ENCODE measurements at regions not wholly inside any gene's neighbourhood (a gene's known extent, or its start where the extent isn't known, plus 50 kb on each side); places are given as distances from the start of the nearest gene placed in this dataset.

DNA sequence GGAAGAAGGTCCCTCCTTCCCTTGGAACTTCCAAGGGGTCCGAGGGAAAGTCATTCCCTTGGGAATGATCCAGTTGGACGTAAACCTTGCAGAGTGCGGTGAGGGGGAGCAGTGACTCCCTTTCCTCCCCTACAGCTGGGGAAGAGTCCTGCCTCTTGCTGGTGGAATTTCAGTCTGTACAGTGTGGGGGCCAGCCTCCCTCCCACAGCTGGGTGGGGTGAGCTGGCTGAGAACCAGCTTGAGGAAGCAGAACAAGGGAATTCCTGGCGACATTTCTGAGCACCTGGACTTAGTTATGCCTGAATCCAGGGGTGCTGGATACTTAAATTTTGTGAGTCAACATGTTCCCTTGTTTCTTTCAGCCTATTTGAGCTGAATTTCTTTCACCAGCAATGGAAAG, 152.0 kb downstream of the ANKRD60 start:
- no peak overlapping the region for H3K27ac ChIP-seq
- TF ChIP-seq, protein P1, sequence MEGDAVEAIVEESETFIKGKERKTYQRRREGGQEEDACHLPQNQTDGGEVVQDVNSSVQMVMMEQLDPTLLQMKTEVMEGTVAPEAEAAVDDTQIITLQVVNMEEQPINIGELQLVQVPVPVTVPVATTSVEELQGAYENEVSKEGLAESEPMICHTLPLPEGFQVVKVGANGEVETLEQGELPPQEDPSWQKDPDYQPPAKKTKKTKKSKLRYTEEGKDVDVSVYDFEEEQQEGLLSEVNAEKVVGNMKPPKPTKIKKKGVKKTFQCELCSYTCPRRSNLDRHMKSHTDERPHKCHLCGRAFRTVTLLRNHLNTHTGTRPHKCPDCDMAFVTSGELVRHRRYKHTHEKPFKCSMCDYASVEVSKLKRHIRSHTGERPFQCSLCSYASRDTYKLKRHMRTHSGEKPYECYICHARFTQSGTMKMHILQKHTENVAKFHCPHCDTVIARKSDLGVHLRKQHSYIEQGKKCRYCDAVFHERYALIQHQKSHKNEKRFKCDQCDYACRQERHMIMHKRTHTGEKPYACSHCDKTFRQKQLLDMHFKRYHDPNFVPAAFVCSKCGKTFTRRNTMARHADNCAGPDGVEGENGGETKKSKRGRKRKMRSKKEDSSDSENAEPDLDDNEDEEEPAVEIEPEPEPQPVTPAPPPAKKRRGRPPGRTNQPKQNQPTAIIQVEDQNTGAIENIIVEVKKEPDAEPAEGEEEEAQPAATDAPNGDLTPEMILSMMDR (conservative IDR thresholded peaks at IDR 0.05) = no peak
- TF ChIP-seq ZFX (IDR thresholded peaks at IDR 0.05) = no peak

DNA sequence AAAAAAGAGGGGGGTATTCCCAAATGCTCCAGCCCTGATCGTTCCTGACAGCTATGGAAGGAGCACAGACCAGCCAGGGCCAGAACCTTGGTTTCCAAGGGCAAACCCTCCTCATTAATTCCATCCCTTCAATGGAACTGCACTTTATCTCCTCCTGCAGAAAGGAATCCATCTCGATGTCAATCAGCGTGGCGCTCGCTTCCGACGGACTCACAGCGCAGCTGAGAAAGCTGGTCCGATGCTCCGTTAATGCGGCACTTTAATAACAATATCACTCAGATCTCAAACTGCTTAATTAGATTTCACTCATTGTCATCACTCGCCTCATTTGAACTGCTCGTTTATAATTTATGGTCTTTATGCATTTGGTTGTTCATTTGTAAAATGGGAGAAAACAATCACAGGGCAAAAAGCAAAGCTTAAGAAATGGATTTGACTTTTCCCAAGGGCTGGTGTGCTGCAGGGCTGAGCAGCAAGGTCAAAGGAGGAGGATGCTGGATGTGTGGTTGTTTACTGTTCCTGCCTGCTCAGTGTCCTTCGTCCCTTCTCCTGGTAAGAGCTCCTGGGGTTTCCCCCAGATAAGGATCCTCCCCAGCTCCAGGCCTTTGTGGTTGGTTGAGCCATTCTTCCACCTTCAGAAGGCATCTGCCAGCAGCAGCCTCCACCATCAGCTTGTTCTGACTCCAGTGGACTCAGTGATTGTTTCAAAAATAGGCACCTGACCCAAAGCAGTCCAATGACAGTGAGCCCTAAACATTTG, 152.7 kb downstream of the ANKRD60 start:
- H3K27ac ChIP-seq = no peak overlapping the region
- no peak for TF ChIP-seq ZFX (IDR thresholded peaks at IDR 0.05)
- TF ChIP-seq, protein P1 (conservative IDR thresholded peaks at IDR 0.05) = no peak

DNA sequence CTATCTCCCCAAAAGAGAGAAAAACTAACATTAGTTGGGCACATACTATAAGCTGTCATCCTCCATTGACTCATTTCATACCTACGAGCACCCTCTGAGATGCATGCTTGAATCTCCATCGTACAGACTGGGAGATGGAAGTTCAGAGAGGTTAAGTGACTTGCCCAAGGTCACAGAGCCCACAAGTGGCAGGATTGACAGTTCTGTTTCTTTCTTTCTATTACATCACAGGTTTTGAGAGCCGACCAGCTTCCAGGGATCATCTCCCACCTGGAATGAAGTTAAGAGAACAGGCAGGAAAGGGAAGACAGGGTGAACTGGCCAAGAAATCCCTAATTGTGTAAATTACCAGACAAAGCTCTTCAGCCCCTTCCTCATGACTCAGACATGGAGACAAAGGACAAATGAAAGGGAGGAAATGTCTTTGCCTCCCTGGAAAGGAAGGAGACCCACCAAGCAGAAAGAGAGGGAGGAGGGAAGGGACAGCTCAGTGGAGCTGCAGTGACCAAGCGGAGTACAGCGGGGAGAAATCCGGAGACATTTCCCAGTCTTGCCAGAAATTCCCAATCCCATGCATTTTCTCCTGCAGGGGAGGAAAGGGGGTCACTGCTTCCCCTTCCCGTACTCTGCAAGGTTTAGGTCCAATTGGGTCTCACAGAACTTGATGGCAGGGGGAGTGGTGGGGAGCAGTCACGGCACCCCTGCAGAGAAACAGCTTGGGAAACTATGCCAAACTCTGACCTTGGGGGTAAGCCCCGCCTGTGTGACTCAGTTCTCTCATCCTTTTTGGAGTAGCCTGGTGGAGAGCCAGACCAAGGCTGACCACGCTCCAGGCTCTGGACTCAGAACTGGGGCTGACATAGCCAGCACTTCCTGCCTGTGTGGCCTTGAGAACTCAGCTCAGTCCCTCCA, 154.3 kb downstream of the ANKRD60 start:
- no peak for TF ChIP-seq ZFX (IDR thresholded peaks at IDR 0.05)
- TF ChIP-seq, protein P1 (conservative IDR thresholded peaks at IDR 0.05) = no peak

DNA sequence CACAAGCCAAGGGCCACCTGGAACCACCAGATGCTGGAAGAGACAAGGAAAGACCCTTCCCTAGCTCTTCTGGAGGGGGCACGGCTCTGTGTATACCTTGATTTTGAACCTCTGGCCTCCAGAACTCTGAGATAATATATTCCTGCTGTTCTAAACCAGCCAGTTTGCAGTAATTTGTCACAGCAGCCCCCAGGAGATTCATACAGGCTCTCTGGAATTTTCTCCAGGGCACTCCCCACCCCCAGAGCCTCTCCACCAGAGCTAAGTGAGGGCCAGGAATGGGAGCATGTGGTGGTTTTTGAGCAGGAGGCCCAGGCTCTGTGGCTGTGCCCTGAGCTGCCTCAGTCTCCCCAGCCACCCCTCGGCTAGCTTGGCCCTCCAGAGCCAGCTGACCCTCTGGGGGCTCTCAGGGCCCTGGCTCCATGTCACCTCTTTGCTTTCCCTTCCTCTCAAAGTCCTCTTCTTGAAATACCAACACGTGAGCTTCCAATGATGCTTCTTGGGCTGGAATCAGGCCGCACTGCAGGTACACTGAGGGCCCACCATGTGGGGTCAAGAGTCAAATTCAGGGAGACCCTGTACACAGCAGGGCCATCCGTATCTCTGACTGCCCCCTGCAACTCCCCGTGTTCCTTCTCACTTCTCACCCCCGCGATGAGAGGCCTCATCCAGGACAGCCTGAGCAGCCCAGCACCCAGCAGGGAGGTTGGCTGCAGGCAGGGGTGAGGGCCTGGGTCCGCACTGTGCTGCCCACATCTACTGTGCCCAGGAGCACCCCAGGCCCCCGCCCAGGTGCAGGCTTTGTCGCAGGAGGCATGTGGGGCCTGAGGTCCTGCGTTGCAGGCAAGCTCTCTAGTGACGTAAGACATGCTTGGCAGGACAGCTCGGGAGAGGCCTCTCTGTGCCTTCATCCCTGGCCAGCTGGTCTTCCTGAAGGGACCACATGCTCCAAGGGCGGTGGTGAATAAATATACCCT, 155.5 kb downstream of the ANKRD60 start:
- H3K27ac ChIP-seq = no peak overlapping the region
- TF ChIP-seq, protein P1 (conservative IDR thresholded peaks at IDR 0.05) = no peak
- TF ChIP-seq ZFX (IDR thresholded peaks at IDR 0.05) = no peak

More for the DNA sequence above, 154.3 kb downstream of the ANKRD60 start:
- no peak overlapping the region for H3K27ac ChIP-seq

DNA sequence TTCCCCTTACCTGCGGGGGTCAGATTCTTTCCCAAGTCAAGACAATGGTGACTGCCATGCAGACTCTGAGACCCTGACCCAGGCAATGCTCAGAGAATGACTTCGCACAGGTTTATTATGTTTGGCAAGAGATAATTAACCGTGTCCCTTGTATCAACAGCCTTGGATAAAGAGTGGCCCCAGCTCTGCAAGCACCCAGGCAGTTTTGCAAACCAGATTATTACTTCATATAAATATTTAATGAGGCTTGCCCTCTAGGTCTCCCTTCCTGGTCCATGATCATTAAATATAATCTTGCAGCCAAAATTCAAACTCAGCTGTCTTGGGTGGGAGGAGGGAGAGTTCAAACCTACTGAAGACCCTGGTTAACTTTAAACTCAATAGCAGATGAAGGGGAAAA, 156.5 kb downstream of the ANKRD60 start:
- TF ChIP-seq, protein P1 (conservative IDR thresholded peaks at IDR 0.05) = no peak
- TF ChIP-seq ZFX (IDR thresholded peaks at IDR 0.05) = no peak
- H3K27ac ChIP-seq = no peak overlapping the region

DNA sequence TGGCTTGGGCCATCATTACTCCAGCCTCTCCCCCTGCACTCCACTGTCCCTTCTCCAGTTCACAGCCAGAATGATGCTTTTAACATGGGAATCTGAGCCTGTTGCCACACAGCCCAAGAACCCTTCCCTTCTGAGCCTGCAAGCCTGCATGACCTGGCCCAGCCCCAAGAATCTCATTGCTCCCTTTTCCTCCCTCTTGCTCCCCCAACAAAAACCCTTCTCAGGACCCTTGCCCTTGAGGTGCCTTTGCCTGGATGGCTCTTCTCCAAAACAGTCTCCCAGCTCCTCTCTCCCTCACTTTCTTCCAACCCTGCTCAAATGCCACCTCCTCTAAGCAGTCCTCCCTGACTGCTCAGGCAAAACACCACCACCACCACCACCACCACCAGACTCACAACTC, 157.2 kb downstream of the ANKRD60 start:
- TF ChIP-seq, protein P1 (conservative IDR thresholded peaks at IDR 0.05) = no peak
- no peak for TF ChIP-seq ZFX (IDR thresholded peaks at IDR 0.05)
- H3K27ac ChIP-seq = no peak overlapping the region
